ENCODE measurements at regions not wholly inside any gene's neighbourhood (a gene's known extent, or its start where the extent isn't known, plus 50 kb on each side); places are given as distances from the start of the nearest gene placed in this dataset.

GRCh38 chr14:45947830-45948229, 694.8 kb upstream of the MIS18BP1 start:
- no peak for ATAC-seq
- Histone ChIP-seq H4K20me1 (replicated peaks; ENCODE audit: insufficient read depth) (no peaks in the 10 kb centered on the region), H3K9me2 (ENCODE audit: insufficient read depth) (0 out of 2 replicates have a peak, but pooled peaks cover 3% of the 10 kb centered on the region), H3F3A (replicated peaks; ENCODE audit: low read depth) (no peaks in the 10 kb centered on the region), H3K27ac (ENCODE audit: low read depth) (no peak overlapping the region), H3K27me3 (ENCODE audit: insufficient read depth) (no peaks in the 10 kb centered on the region), H3K4me1 (ENCODE audit: insufficient read depth) (peaks cover 11% of the 10 kb centered on the region; the same call in 1 of the 2 replicates), H3K79me2 (replicated peaks; ENCODE audit: insufficient read depth) (no peaks in the 10 kb centered on the region), H2AFZ (no peak overlapping the region), H3K36me3 (ENCODE audit: insufficient read depth) (no peaks in the 10 kb centered on the region), H3K4me2 (no peak overlapping the region), H3K4me3 (no peak overlapping the region)
- H3K27me3 Mint-ChIP-seq (ENCODE audit: insufficient read depth, low read depth, poor library complexity): no peaks in the 10 kb centered on the region
- no peak for DNase-seq (ENCODE audit: low spot score)
- H3K36me3 Mint-ChIP-seq (ENCODE audit: low read depth): no peaks in the 10 kb centered on the region
- no peak overlapping the region for H3K4me3 Mint-ChIP-seq
- no peaks in the 10 kb centered on the region for H3K9me3 Mint-ChIP-seq
- peaks cover 6% of the 10 kb centered on the region for H3K4me1 Mint-ChIP-seq
- TF ChIP-seq, protein P1, sequence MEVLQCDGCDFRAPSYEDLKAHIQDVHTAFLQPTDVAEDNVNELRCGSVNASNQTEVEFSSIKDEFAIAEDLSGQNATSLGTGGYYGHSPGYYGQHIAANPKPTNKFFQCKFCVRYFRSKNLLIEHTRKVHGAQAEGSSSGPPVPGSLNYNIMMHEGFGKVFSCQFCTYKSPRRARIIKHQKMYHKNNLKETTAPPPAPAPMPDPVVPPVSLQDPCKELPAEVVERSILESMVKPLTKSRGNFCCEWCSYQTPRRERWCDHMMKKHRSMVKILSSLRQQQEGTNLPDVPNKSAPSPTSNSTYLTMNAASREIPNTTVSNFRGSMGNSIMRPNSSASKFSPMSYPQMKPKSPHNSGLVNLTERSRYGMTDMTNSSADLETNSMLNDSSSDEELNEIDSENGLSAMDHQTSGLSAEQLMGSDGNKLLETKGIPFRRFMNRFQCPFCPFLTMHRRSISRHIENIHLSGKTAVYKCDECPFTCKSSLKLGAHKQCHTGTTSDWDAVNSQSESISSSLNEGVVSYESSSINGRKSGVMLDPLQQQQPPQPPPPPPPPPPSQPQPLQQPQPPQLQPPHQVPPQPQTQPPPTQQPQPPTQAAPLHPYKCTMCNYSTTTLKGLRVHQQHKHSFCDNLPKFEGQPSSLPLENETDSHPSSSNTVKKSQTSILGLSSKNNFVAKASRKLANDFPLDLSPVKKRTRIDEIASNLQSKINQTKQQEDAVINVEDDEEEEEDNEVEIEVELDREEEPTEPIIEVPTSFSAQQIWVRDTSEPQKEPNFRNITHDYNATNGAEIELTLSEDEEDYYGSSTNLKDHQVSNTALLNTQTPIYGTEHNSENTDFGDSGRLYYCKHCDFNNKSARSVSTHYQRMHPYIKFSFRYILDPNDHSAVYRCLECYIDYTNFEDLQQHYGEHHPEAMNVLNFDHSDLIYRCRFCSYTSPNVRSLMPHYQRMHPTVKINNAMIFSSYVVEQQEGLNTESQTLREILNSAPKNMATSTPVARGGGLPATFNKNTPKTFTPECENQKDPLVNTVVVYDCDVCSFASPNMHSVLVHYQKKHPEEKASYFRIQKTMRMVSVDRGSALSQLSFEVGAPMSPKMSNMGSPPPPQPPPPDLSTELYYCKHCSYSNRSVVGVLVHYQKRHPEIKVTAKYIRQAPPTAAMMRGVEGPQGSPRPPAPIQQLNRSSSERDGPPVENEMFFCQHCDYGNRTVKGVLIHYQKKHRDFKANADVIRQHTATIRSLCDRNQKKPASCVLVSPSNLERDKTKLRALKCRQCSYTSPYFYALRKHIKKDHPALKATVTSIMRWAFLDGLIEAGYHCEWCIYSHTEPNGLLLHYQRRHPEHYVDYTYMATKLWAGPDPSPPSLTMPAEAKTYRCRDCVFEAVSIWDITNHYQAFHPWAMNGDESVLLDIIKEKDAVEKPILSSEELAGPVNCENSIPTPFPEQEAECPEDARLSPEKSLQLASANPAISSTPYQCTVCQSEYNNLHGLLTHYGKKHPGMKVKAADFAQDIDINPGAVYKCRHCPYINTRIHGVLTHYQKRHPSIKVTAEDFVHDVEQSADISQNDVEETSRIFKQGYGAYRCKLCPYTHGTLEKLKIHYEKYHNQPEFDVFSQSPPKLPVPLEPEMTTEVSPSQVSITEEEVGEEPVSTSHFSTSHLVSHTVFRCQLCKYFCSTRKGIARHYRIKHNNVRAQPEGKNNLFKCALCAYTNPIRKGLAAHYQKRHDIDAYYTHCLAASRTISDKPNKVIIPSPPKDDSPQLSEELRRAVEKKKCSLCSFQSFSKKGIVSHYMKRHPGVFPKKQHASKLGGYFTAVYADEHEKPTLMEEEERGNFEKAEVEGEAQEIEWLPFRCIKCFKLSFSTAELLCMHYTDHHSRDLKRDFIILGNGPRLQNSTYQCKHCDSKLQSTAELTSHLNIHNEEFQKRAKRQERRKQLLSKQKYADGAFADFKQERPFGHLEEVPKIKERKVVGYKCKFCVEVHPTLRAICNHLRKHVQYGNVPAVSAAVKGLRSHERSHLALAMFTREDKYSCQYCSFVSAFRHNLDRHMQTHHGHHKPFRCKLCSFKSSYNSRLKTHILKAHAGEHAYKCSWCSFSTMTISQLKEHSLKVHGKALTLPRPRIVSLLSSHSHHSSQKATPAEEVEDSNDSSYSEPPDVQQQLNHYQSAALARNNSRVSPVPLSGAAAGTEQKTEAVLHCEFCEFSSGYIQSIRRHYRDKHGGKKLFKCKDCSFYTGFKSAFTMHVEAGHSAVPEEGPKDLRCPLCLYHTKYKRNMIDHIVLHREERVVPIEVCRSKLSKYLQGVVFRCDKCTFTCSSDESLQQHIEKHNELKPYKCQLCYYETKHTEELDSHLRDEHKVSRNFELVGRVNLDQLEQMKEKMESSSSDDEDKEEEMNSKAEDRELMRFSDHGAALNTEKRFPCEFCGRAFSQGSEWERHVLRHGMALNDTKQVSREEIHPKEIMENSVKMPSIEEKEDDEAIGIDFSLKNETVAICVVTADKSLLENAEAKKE (CRISPR knock-in tag; IDR thresholded peaks at IDR 0.05): no peak
- TF ChIP-seq, protein P2, sequence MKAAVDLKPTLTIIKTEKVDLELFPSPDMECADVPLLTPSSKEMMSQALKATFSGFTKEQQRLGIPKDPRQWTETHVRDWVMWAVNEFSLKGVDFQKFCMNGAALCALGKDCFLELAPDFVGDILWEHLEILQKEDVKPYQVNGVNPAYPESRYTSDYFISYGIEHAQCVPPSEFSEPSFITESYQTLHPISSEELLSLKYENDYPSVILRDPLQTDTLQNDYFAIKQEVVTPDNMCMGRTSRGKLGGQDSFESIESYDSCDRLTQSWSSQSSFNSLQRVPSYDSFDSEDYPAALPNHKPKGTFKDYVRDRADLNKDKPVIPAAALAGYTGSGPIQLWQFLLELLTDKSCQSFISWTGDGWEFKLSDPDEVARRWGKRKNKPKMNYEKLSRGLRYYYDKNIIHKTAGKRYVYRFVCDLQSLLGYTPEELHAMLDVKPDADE (IDR thresholded peaks at IDR 0.05): no peak
- no peak for TF ChIP-seq EZH2 (IDR thresholded peaks at IDR 0.05; ENCODE audit: low read depth, unreplicated experiment)
- no peak for TF ChIP-seq NANOG (IDR thresholded peaks at IDR 0.05; ENCODE audit: borderline replicate concordance)
- no peak for TF ChIP-seq STAT1 (IDR thresholded peaks at IDR 0.05; ENCODE audit: unreplicated experiment)
- TF ChIP-seq POLR2AphosphoS5 (IDR thresholded peaks at IDR 0.05; ENCODE audit: low read depth): no peak
- no peak for TF ChIP-seq EZH2phosphoT487 (IDR thresholded peaks at IDR 0.05; ENCODE audit: unreplicated experiment)
- TF ChIP-seq, protein P3, sequence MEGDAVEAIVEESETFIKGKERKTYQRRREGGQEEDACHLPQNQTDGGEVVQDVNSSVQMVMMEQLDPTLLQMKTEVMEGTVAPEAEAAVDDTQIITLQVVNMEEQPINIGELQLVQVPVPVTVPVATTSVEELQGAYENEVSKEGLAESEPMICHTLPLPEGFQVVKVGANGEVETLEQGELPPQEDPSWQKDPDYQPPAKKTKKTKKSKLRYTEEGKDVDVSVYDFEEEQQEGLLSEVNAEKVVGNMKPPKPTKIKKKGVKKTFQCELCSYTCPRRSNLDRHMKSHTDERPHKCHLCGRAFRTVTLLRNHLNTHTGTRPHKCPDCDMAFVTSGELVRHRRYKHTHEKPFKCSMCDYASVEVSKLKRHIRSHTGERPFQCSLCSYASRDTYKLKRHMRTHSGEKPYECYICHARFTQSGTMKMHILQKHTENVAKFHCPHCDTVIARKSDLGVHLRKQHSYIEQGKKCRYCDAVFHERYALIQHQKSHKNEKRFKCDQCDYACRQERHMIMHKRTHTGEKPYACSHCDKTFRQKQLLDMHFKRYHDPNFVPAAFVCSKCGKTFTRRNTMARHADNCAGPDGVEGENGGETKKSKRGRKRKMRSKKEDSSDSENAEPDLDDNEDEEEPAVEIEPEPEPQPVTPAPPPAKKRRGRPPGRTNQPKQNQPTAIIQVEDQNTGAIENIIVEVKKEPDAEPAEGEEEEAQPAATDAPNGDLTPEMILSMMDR (conservative IDR thresholded peaks at IDR 0.05; ENCODE audit: low read depth in 2 of 2): no peak
- TF ChIP-seq CREB1 (CRISPR knock-in tag; IDR thresholded peaks at IDR 0.05; ENCODE audit: low read depth): no peak
- TF ChIP-seq, protein P4, sequence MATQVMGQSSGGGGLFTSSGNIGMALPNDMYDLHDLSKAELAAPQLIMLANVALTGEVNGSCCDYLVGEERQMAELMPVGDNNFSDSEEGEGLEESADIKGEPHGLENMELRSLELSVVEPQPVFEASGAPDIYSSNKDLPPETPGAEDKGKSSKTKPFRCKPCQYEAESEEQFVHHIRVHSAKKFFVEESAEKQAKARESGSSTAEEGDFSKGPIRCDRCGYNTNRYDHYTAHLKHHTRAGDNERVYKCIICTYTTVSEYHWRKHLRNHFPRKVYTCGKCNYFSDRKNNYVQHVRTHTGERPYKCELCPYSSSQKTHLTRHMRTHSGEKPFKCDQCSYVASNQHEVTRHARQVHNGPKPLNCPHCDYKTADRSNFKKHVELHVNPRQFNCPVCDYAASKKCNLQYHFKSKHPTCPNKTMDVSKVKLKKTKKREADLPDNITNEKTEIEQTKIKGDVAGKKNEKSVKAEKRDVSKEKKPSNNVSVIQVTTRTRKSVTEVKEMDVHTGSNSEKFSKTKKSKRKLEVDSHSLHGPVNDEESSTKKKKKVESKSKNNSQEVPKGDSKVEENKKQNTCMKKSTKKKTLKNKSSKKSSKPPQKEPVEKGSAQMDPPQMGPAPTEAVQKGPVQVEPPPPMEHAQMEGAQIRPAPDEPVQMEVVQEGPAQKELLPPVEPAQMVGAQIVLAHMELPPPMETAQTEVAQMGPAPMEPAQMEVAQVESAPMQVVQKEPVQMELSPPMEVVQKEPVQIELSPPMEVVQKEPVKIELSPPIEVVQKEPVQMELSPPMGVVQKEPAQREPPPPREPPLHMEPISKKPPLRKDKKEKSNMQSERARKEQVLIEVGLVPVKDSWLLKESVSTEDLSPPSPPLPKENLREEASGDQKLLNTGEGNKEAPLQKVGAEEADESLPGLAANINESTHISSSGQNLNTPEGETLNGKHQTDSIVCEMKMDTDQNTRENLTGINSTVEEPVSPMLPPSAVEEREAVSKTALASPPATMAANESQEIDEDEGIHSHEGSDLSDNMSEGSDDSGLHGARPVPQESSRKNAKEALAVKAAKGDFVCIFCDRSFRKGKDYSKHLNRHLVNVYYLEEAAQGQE (IDR thresholded peaks at IDR 0.05; ENCODE audit: unreplicated experiment): no peak
- TF ChIP-seq JUNB (IDR thresholded peaks at IDR 0.05; ENCODE audit: unreplicated experiment): no peak
- no peak for TF ChIP-seq ZNF114 (CRISPR knock-in tag; IDR thresholded peaks at IDR 0.05)
- no peak for TF ChIP-seq ZNF331 (CRISPR knock-in tag; IDR thresholded peaks at IDR 0.05; ENCODE audit: low read depth)
- no peak overlapping the region for H3K27ac Mint-ChIP-seq

All from GM23338 (cell line).